Upper lobe of left lung (tissue), 6 donors: ENCODE measurements at regions not wholly inside any gene's neighbourhood (a gene's known extent, or its start where the extent isn't known, plus 50 kb on each side); places are given as distances from the start of the nearest gene placed in this dataset.

Experiments used
- ATAC-seq, 2 donors: fragments of 200-7000 bp; cut with Tn5 transposase; one replicate each; pipeline ENCODE4 v1.9.1; 2022; ENCODE audit warnings: mild to moderate bottlenecking in 2 of 2, moderate library complexity in 2 of 2; ENCODE audit not compliant: low FRiP score in 2 of 2
- DNase-seq, 2 donors: peaks; one replicate each; pipeline ENCODE4 v3.0.0-alpha.2; 2019 to 2020
- H3K27ac ChIP-seq, 4 donors: fragments of 200-600 bp; sonication (generic); one replicate each; pipeline ENCODE4 v1.5.1; 2016 to 2019
- H3K27me3 ChIP-seq, 4 donors: fragments of 200-600 bp; sonication (generic); one replicate each; pipeline ENCODE4 v1.5.1; 2017 to 2019
- H3K36me3 ChIP-seq, 4 donors: fragments of 200-600 bp; sonication (generic); one replicate each; pipeline ENCODE4 v1.5.1; 2016 to 2019
- H3K4me1 ChIP-seq, 4 donors: fragments of 200-600 bp; sonication (generic); one replicate each; pipeline ENCODE4 v1.5.1; 2018 to 2019
- H3K4me3 ChIP-seq, 4 donors: fragments of 200-600 bp; sonication (generic); one replicate each; pipeline ENCODE4 v1.5.1; 2017 to 2019; ENCODE audit warnings: mild to moderate bottlenecking in 2 of 4, moderate library complexity in 1 of 4
- H3K9me3 ChIP-seq, 4 donors: fragments of 200-600 bp; sonication (generic); one replicate each; pipeline ENCODE4 v1.5.1; 2018 to 2019
- EP300 ChIP-seq, 4 donors: sonication (generic); formaldehyde crosslinking; IDR thresholded peaks; one replicate each; pipeline ENCODE4 v1.5.1; 2017; ENCODE audit warnings: antibody characterized with exemption in 4 of 4, control low read depth in 2 of 4
- POLR2A ChIP-seq, 4 donors: fragments of 450-650 bp; IDR thresholded peaks; one replicate each; pipeline ENCODE4 v1.5.1; 2016 to 2017; ENCODE audit warnings: antibody characterized with exemption in 4 of 4, mild to moderate bottlenecking in 2 of 4
- POLR2AphosphoS5 ChIP-seq, 2 donors: sonication (generic); formaldehyde crosslinking; IDR thresholded peaks; one replicate each; pipeline ENCODE4 v1.5.1; 2017; ENCODE audit warnings: antibody characterized with exemption in 2 of 2
- WGBS, 2 donors: methylation state at CpG; one replicate each; pipeline ENCODE4 v1.1.5; 2017 to 2018; 5-methylcytosine and 5-hydroxymethylcytosine counted together
- TF ChIP-seq, protein P1 (sequence below), 6 experiments: fragments of 450-650 bp in 4 of 6; fragments of 200-600 bp in 2 of 6; sonication (generic) in 2 of 6; IDR thresholded peaks; one replicate each; pipeline ENCODE4 v1.5.1; 2016 to 2019; ENCODE audit warnings: antibody characterized with exemption in 6 of 6
- donor health status: DM: no; HTN: no; CAD: no; lungs with moderate emphysema.
- donor health status: DM: no; HTN: yes; CAD: no; lungs with severe emphysema.

DNA sequence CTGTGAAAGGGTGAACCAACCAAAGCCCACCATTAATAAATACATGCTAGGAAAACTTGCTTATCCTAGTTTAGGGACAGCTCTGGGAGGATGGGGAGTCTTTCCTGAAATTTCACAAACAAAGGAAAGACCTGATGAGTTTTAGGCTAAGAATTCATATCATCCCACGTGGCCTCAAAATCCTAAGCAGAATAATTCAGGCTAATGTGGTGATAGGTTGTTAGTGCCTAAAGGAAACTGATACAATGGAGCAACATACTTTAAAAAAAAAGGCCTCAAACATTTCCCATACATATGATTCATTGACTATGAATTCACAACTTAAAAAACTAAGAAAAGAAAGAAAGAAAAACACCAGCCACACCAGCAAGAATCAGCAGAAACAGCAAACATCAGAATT, 126.9 kb upstream of the CNTN4 start:
- H3K4me3 ChIP-seq: no peak overlapping the region
- no peaks in the 10 kb centered on the region for H3K27me3 ChIP-seq
- no peaks in the 10 kb centered on the region for H3K9me3 ChIP-seq
- H3K4me1 ChIP-seq: no peaks in the 10 kb centered on the region
- no peak overlapping the region for H3K27ac ChIP-seq
- TF ChIP-seq EP300 (IDR thresholded peaks at IDR 0.05) (no peak), POLR2AphosphoS5 (IDR thresholded peaks at IDR 0.05) (no peak), POLR2A (IDR thresholded peaks at IDR 0.05) (no peak)
- TF ChIP-seq, protein P1, sequence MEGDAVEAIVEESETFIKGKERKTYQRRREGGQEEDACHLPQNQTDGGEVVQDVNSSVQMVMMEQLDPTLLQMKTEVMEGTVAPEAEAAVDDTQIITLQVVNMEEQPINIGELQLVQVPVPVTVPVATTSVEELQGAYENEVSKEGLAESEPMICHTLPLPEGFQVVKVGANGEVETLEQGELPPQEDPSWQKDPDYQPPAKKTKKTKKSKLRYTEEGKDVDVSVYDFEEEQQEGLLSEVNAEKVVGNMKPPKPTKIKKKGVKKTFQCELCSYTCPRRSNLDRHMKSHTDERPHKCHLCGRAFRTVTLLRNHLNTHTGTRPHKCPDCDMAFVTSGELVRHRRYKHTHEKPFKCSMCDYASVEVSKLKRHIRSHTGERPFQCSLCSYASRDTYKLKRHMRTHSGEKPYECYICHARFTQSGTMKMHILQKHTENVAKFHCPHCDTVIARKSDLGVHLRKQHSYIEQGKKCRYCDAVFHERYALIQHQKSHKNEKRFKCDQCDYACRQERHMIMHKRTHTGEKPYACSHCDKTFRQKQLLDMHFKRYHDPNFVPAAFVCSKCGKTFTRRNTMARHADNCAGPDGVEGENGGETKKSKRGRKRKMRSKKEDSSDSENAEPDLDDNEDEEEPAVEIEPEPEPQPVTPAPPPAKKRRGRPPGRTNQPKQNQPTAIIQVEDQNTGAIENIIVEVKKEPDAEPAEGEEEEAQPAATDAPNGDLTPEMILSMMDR (IDR thresholded peaks at IDR 0.05): no peak
- DNase-seq: no peak
- ATAC-seq: no peak
- H3K36me3 ChIP-seq: no peaks in the 10 kb centered on the region
- WGBS, 2 donors: 35 to 53% methylated on average over 1 of the region's 1 CpG

DNA sequence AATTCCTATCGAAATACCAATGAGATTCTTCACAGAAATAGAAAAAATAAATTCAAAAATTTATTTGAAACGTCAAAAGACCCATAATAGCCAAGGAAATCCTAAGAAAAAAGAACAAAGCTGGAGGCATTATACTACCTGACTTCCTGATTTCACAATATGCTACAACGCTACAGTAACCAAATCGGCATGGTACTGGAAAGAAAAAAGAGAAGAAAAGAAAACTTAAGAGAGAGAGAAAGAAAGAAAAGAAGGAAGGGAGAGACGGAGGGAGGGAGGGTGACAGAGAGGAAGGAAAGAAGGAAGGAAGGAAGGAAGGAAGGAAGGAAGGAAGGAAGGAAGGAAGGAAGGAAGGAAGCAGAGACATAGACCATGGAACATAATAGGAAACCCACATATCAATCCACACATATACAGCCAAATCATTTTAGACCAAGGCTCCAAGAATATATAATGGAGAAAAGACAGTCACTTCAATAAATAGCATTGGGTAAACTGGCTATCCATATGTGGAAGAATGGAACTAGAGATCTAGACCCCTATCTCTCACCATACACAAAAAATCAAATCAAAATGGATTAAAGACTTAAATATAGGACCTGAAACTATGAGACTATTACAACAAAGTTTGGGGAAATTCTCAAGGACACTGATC, 118.6 kb upstream of the CNTN4 start:
- no peak overlapping the region for H3K4me3 ChIP-seq
- WGBS, 2 donors: 65 to 78% methylated on average over 5 of the region's 5 CpGs
- no peaks in the 10 kb centered on the region for H3K36me3 ChIP-seq
- H3K4me1 ChIP-seq: no peaks in the 10 kb centered on the region
- no peaks in the 10 kb centered on the region for H3K27me3 ChIP-seq
- TF ChIP-seq POLR2A (IDR thresholded peaks at IDR 0.05) (no peak), EP300 (IDR thresholded peaks at IDR 0.05) (no peak), POLR2AphosphoS5 (IDR thresholded peaks at IDR 0.05) (no peak)
- TF ChIP-seq, protein P1 (IDR thresholded peaks at IDR 0.05): no peak
- H3K9me3 ChIP-seq: no peaks in the 10 kb centered on the region
- ATAC-seq (no peak), DNase-seq (no peak)
- H3K27ac ChIP-seq: no peak overlapping the region

DNA sequence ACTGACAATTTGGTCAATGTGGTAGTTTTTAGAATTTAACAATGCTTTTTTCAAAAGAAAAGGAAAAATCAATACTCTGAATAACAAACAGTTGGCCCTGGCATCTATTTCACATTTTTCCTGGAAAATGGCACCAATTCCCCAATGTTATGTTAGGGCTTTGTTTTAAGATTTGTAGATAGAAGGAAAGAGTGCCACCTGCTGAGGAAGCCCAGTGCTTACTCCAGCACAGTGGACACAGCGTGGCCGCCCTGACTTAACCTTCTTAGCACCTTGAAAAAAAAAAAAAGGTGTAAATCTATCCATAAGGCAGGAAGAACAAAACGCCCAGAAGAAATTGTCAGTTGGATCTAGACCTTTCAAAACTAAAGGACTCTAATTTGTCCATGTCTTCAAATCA, 110.7 kb upstream of the CNTN4 start:
- 47 to 50% methylated on average over 3 of the region's 3 CpGs for WGBS, 2 donors
- TF ChIP-seq, protein P1 (IDR thresholded peaks at IDR 0.05): peak in 1 of 6 experiments; percentile 8
- TF ChIP-seq POLR2AphosphoS5 (IDR thresholded peaks at IDR 0.05): no peak
- no peak for DNase-seq

DNA sequence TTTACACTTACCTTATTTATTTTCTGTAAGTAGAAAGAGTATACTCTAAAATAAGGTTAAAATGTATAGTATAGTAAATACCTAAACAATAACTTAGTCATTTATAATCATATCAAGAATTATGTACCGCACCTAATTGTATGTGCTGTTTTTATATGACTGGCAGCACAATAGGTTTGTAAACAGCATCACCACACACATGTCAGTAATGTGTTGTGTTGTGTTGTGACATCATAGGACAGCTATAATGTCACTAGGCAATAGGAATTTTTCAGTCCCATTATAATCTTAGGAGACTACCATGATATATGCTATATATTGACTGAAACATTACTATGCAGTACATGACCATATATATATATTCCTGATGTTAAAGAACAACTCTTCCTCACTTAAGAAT, 99.9 kb upstream of the CNTN4 start:
- Histone ChIP-seq H3K27ac (no peak overlapping the region), H3K27me3 (no peaks in the 10 kb centered on the region), H3K36me3 (no peaks in the 10 kb centered on the region), H3K4me3 (no peak overlapping the region), H3K9me3 (no peaks in the 10 kb centered on the region), H3K4me1 (no peaks in the 10 kb centered on the region)
- TF ChIP-seq, protein P1 (IDR thresholded peaks at IDR 0.05): no peak
- no peak for TF ChIP-seq EP300 (IDR thresholded peaks at IDR 0.05)
- no peak for TF ChIP-seq POLR2A (IDR thresholded peaks at IDR 0.05)
- no peak for TF ChIP-seq POLR2AphosphoS5 (IDR thresholded peaks at IDR 0.05)
- WGBS, 2 donors: 93 to 97% methylated on average over 1 of the region's 1 CpG
- ATAC-seq (no peak), DNase-seq (no peak)

More for the DNA sequence above, 110.7 kb upstream of the CNTN4 start:
- H3K4me3 ChIP-seq: no peak overlapping the region
- no peak overlapping the region for H3K27ac ChIP-seq
- H3K4me1 ChIP-seq: no peaks in the 10 kb centered on the region
- H3K36me3 ChIP-seq: no peaks in the 10 kb centered on the region
- H3K27me3 ChIP-seq: no peaks in the 10 kb centered on the region
- peak in 1 of 2 donors; percentile 42 for ATAC-seq
- H3K9me3 ChIP-seq: no peaks in the 10 kb centered on the region
